ENCODE measurements at regions not wholly inside any gene's neighbourhood (a gene's known extent, or its start where the extent isn't known, plus 50 kb on each side); places are given as distances from the start of the nearest gene placed in this dataset.

DNA sequence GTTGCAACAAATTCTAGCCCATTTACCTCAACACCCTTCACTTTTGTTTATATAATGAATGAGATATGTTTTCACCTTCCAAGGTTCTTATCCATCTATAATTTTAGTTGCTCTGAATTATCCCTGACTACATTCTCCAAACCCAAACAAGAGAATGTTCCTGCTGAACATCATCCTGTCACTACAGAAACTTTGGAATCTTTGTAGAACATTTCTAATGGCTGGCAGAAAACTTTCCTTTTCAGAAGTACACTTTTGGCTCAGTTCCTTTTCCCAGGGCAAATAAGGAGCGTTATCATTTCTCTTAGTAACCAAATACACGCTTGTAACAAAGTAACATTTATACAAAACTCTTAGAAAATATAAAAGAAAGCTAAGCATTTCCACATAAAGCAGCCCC is 860.6 kb upstream of the SEMA6A start:
- ChIA-PET POLR2A (no interaction called here), CTCF (interaction anchor here (2.2 kb wide), 1 partner anchor 11 kb away, joined by 7 read pairs; no protein-coding TSS in a partner anchor)
- TF ChIP-seq CTCF (IDR thresholded peaks at IDR 0.05; ENCODE audit: control extremely low read depth, extremely low read depth, low read depth, missing control alignments): no peak
- DNase-seq (ENCODE audit: extremely low spot score): no peak

- DNase-seq (ENCODE audit: extremely low spot score): no peak
- ChIA-PET CTCF (interaction anchor here (1.2 to 2.2 kb wide), 3 partner anchors 10 to 23 kb away, joined by 3 to 10 read pairs (median 7); no protein-coding TSS in a partner anchor), POLR2A (no interaction called here)
- TF ChIP-seq CTCF (IDR thresholded peaks at IDR 0.05; ENCODE audit: control extremely low read depth, extremely low read depth, low read depth, missing control alignments): no peak
Observed at GRCh38 chr5:117434254-117434653, 859.6 kb upstream of the SEMA6A start.

- no peak for TF ChIP-seq CTCF (IDR thresholded peaks at IDR 0.05; ENCODE audit: control extremely low read depth, extremely low read depth, low read depth, missing control alignments)
- POLR2A ChIA-PET: no interaction called here
- no peak for DNase-seq (ENCODE audit: extremely low spot score)
- CTCF ChIA-PET: interaction anchor here (1.2 to 2.2 kb wide), 3 partner anchors 9 to 22 kb away, joined by 3 to 10 read pairs (median 7); no protein-coding TSS in a partner anchor
Observed at GRCh38 chr5:117433818-117434217, 859.2 kb upstream of the SEMA6A start.

DNA sequence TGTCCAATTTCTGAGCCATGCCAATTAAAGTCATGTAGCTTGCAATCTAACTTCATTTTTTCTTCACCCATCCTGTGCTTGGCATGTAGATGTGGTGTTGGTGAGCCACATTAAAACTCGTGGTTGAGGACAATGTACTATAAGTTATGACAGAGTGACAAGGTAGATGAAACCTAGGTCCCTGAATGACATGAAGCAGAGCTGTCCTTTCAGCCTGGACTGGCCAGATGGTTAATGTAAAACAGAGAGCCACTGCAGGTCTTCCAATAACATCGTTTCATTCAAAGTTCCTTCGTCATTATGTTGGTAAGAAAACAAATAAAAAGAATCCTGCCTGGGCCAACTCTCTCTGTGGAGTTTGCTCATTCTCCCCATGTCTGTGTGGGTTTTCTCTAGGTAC is 856.5 kb upstream of the SEMA6A start:
- TF ChIP-seq CTCF (IDR thresholded peaks at IDR 0.05; ENCODE audit: control extremely low read depth, extremely low read depth, low read depth, missing control alignments): no peak
- CTCF ChIA-PET: interaction anchor here (1.0 to 2.0 kb wide), 3 partner anchors 10 to 23 kb away, joined by 3 to 7 read pairs (median 4); no protein-coding TSS in a partner anchor
- POLR2A ChIA-PET: no interaction called here
- no peak for DNase-seq (ENCODE audit: extremely low spot score)

GRCh38 chr5:117425163-117425562 is 850.5 kb upstream of the SEMA6A start:
- no peak for TF ChIP-seq CTCF (IDR thresholded peaks at IDR 0.05; ENCODE audit: control extremely low read depth, extremely low read depth, low read depth, missing control alignments)
- CTCF ChIA-PET: interaction anchor here (1.7 to 1.9 kb wide), 2 partner anchors 9 to 30 kb away, joined by 7 to 9 read pairs; no protein-coding TSS in a partner anchor
- DNase-seq (ENCODE audit: extremely low spot score): no peak
- POLR2A ChIA-PET: no interaction called here

- POLR2A ChIA-PET: no interaction called here
- TF ChIP-seq CTCF (IDR thresholded peaks at IDR 0.05; ENCODE audit: control extremely low read depth, extremely low read depth, low read depth, missing control alignments): no peak
- CTCF ChIA-PET: interaction anchor here (1.7 to 1.9 kb wide), 2 partner anchors 10 to 30 kb away, joined by 7 to 9 read pairs; no protein-coding TSS in a partner anchor
- DNase-seq (ENCODE audit: extremely low spot score): no peak
Observed at GRCh38 chr5:117424559-117424958, 849.9 kb upstream of the SEMA6A start.
